Esophagus muscularis mucosa (tissue), 3 donors: ENCODE measurements at regions not wholly inside any gene's neighbourhood (a gene's known extent, or its start where the extent isn't known, plus 50 kb on each side); places are given as distances from the start of the nearest gene placed in this dataset.

Source experiments
- EP300 ChIP-seq: sonication (generic); formaldehyde crosslinking; IDR thresholded peaks from one replicate; pipeline ENCODE4 v1.6.1; 2017; ENCODE audit warnings: antibody characterized with exemption
- POLR2AphosphoS5 ChIP-seq, 2 donors: sonication (generic); formaldehyde crosslinking; IDR thresholded peaks; one replicate each; pipeline ENCODE4 v1.6.1; 2017; ENCODE audit warnings: antibody characterized with exemption in 2 of 2

- TF ChIP-seq POLR2AphosphoS5 (IDR thresholded peaks at IDR 0.05), result no peak
- TF ChIP-seq EP300, result no peak
Observed at GRCh38 chr2:185373229-185373628, 365.4 kb upstream of the FSIP2 start.
